Endothelial cell of umbilical vein (primary cell): ENCODE measurements at regions not wholly inside any gene's neighbourhood (a gene's known extent, or its start where the extent isn't known, plus 50 kb on each side); places are given as distances from the start of the nearest gene placed in this dataset.

Source experiments
- BruUV-seq: library from RNA; stranded (reverse); fragments of 400-500 nt; replicated peaks from 2 replicates; lab custom pipeline; 2021; lab: Mats Ljungman, UMichigan
- CTCF ChIA-PET: fragments of 300-600, 350-600 bp; sonication (Branson Sonifier 250); formaldehyde crosslinking; loops from one replicate; lab custom pipeline; 2021; ENCODE audit warnings: antibody characterized with exemption, inconsistent platforms; lab: Charles Lee
- POLR2A ChIA-PET: fragments of 300-600, 350-600 bp; sonication (Branson Sonifier 250); formaldehyde crosslinking; loops from one replicate; lab custom pipeline; 2021; ENCODE audit warnings: antibody characterized with exemption, inconsistent platforms; lab: Charles Lee
- DNase-seq: peaks from one replicate; pipeline ENCODE4 v3.0.0-alpha.2; 2011; ENCODE audit warnings: low read depth, low spot score
- FAIRE-seq: peaks from 2 replicates; lab custom pipeline; 2011; peaks lifted over from hg19 to GRCh38; lab: Jason Lieb, UNC
- H2AFZ ChIP-seq: 2 replicates; pipeline ENCODE4 v1.6.0; 2012; ENCODE audit warnings: low read depth, low read length, control low read depth, inconsistent platforms
- H3K27ac ChIP-seq: 2 replicates; pipeline ENCODE4 v1.5.1; 2011; ENCODE audit warnings: low read depth, mild to moderate bottlenecking, control low read depth, low read length, moderate library complexity; ENCODE audit not compliant: insufficient read depth
- H3K27me3 ChIP-seq, 2 experiments: 2 replicates each; pipeline versions ENCODE4 v1.6.0 to v1.6.1; 2011; ENCODE audit warnings: low read length in 2 of 2, mixed read lengths in 1 of 2; ENCODE audit not compliant: control insufficient read depth in 2 of 2, insufficient read depth in 2 of 2
- H3K36me3 ChIP-seq, 2 experiments: 2 replicates in 1 of 2; 3 replicates in 1 of 2; pipeline ENCODE4 v1.5.1; 2011; ENCODE audit warnings: low read length in 2 of 2, mild to moderate bottlenecking in 1 of 2, moderate library complexity in 1 of 2; ENCODE audit not compliant: control insufficient read depth in 2 of 2, insufficient read depth in 2 of 2; ENCODE audit errors: extremely low read depth in 1 of 2
- H3K4me1 ChIP-seq: 3 replicates; pipeline ENCODE4 v1.5.1; 2011; ENCODE audit warnings: mild to moderate bottlenecking, low read length; ENCODE audit not compliant: control insufficient read depth, insufficient read depth; ENCODE audit errors: extremely low read depth
- H3K4me2 ChIP-seq: 2 replicates; pipeline ENCODE4 v1.6.1; 2011; ENCODE audit warnings: low read length, control low read depth, mixed read lengths; ENCODE audit not compliant: insufficient read depth
- H3K4me3 ChIP-seq, 3 experiments: fragments of 200-600 bp in 1 of 3; sonication (generic), shearing (Covaris generic) in 1 of 3; replicated peaks in 1 of 3; 2 replicates each; pipeline ENCODE4 v1.5.1; 2011 to 2016; ENCODE audit warnings: control low read depth in 3 of 3, low read length in 3 of 3, mild to moderate bottlenecking in 2 of 3, inconsistent platforms in 1 of 3, low read depth in 1 of 3, moderate library complexity in 1 of 3; ENCODE audit not compliant: insufficient read depth in 1 of 3
- H3K79me2 ChIP-seq: 2 replicates; pipeline ENCODE4 v1.6.0; 2012; ENCODE audit warnings: low read length, inconsistent platforms; ENCODE audit not compliant: control insufficient read depth, insufficient read depth
- H3K9ac ChIP-seq: replicated peaks from 2 replicates; pipeline ENCODE3; 2011; ENCODE audit warnings: low read length, control low read depth; ENCODE audit not compliant: insufficient read depth; ENCODE audit errors: extremely low read depth
- H3K9me1 ChIP-seq: replicated peaks from 3 replicates; pipeline ENCODE4 v1.6.0; 2011; ENCODE audit warnings: mild to moderate bottlenecking, low read length; ENCODE audit not compliant: control insufficient read depth, insufficient read depth; ENCODE audit errors: extremely low read depth
- H3K9me3 ChIP-seq: replicated peaks from 2 replicates; pipeline ENCODE4 v1.5.1; 2012; ENCODE audit warnings: low read length, inconsistent platforms; ENCODE audit not compliant: control insufficient read depth, insufficient read depth
- H4K20me1 ChIP-seq: replicated peaks from 2 replicates; pipeline ENCODE3; 2011; ENCODE audit warnings: mild to moderate bottlenecking, low read length; ENCODE audit not compliant: control insufficient read depth, insufficient read depth; ENCODE audit errors: extremely low read depth
- EZH2 ChIP-seq: IDR thresholded peaks from 2 replicates; pipeline ENCODE4 v1.6.1; 2012; ENCODE audit warnings: borderline replicate concordance, low read depth, mild to moderate bottlenecking, moderate library complexity, low read length, inconsistent platforms; ENCODE audit not compliant: severe bottlenecking
- FOS ChIP-seq: IDR thresholded peaks from 2 replicates; pipeline ENCODE4 v1.6.1; 2011; ENCODE audit warnings: mild to moderate bottlenecking, low read length, moderate library complexity, borderline replicate concordance; ENCODE audit not compliant: insufficient read depth
- GATA2 ChIP-seq: IDR thresholded peaks from 2 replicates; pipeline ENCODE4 v1.7.0; 2011; ENCODE audit warnings: low read depth, mild to moderate bottlenecking, moderate library complexity, mixed read lengths, low read length; ENCODE audit not compliant: insufficient read length, insufficient read depth
- JUN ChIP-seq: IDR thresholded peaks from 2 replicates; pipeline ENCODE4 v1.6.1; 2011; ENCODE audit warnings: borderline replicate concordance, low read depth; ENCODE audit not compliant: insufficient read length, insufficient read depth
- MYC ChIP-seq: IDR thresholded peaks from one replicate; pipeline ENCODE4 v1.6.1; 2011; ENCODE audit warnings: mild to moderate bottlenecking, low read depth, low read length
- POLR2A ChIP-seq: IDR thresholded peaks from 2 replicates; pipeline ENCODE4 v1.6.1; 2012; ENCODE audit warnings: low read depth, mild to moderate bottlenecking, control low read depth, low read length
- POLR2AphosphoS5 ChIP-seq: IDR thresholded peaks from 2 replicates; pipeline ENCODE4 v1.6.1; 2012; ENCODE audit warnings: low read depth, mild to moderate bottlenecking, control low read depth, low read length, moderate library complexity; ENCODE audit not compliant: insufficient read depth
- dilution Hi-C: fragments of 300-500 bp; cut with MboI; formaldehyde crosslinking; loops from one replicate; pipeline ENCODE4 v1.15.0; 2019; ENCODE audit warnings: low sequenced_read_pairs; ENCODE audit not compliant: extremely low pct_ligation_motif_present
- intact Hi-C: fragments of 100-400 bp; cut with micrococcal nuclease; formaldehyde crosslinking; loops from one replicate; pipeline ENCODE4 v1.10.0; 2022
- TF ChIP-seq, protein P1 (sequence below), 2 donors: IDR thresholded peaks; 1 replicate in 1 of 2; 2 replicates in 1 of 2; pipeline ENCODE4 v1.5.1; 2011; ENCODE audit warnings: low read length in 2 of 2, mild to moderate bottlenecking in 2 of 2, moderate library complexity in 2 of 2, control low read depth in 1 of 2, inconsistent platforms in 1 of 2, low read depth in 1 of 2; ENCODE audit not compliant: insufficient read depth in 1 of 2; ENCODE audit errors: extremely low read depth in 1 of 2
- TF ChIP-seq, protein P2 (sequence below): IDR thresholded peaks from 2 replicates; pipeline ENCODE4 v1.6.1; 2011; ENCODE audit not compliant: insufficient read depth, insufficient read length

DNA sequence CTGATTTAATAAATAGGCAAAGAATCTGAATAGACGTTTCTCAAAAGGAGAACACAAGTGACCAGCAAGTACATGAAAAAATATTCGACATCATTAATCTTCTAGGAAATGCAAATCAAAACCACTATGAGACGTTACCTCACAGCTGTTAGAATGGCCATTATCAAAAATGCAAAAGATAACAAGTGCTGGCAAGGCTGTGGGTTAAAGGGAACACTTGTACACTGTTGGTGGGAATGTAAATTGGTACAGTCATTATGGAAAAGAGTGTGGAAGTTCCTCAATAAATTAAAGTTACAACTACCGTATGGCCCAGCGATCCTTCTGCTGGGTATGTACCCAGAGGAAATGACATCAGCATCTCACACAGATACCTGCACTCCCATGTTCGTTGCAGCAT lies 253.9 kb upstream of the BMP2 start:
- ChIA-PET CTCF (no interaction called here), POLR2A (no interaction called here)
- Histone ChIP-seq H3K9ac (no peak overlapping the region), H3K27me3 (no peaks in the 10 kb centered on the region), H3K4me2 (no peak overlapping the region), H3K27ac (no peak overlapping the region), H3K9me3 (no peaks in the 10 kb centered on the region), H3K4me3 (no peak overlapping the region), H3K36me3 (no peaks in the 10 kb centered on the region), H2AFZ (no peak overlapping the region), H3K9me1 (no peaks in the 10 kb centered on the region), H3K4me1 (peaks cover 16% of the 10 kb centered on the region), H3K79me2 (no peaks in the 10 kb centered on the region), H4K20me1 (no peaks in the 10 kb centered on the region)
- BruUV-seq = no TSS peak
- intact Hi-C loops (loop anchor here (10.0 kb wide), 1 partner anchor 881 kb away; no protein-coding TSS in a partner anchor), dilution Hi-C loops (no loop called here)
- TF ChIP-seq POLR2A (no peak), GATA2 (no peak), EZH2 (no peak), POLR2AphosphoS5 (no peak), MYC (no peak), FOS (no peak), JUN (no peak)
- TF ChIP-seq, protein P1, sequence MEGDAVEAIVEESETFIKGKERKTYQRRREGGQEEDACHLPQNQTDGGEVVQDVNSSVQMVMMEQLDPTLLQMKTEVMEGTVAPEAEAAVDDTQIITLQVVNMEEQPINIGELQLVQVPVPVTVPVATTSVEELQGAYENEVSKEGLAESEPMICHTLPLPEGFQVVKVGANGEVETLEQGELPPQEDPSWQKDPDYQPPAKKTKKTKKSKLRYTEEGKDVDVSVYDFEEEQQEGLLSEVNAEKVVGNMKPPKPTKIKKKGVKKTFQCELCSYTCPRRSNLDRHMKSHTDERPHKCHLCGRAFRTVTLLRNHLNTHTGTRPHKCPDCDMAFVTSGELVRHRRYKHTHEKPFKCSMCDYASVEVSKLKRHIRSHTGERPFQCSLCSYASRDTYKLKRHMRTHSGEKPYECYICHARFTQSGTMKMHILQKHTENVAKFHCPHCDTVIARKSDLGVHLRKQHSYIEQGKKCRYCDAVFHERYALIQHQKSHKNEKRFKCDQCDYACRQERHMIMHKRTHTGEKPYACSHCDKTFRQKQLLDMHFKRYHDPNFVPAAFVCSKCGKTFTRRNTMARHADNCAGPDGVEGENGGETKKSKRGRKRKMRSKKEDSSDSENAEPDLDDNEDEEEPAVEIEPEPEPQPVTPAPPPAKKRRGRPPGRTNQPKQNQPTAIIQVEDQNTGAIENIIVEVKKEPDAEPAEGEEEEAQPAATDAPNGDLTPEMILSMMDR (IDR thresholded peaks at IDR 0.05; ENCODE audit: extremely low read depth in 1 of 2, insufficient read depth in 1 of 2, low read depth in 1 of 2, low read length in 2 of 2) = no peak
- TF ChIP-seq, protein P2, sequence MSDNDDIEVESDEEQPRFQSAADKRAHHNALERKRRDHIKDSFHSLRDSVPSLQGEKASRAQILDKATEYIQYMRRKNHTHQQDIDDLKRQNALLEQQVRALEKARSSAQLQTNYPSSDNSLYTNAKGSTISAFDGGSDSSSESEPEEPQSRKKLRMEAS = no peak
- DNase-seq = no peak
- FAIRE-seq = no peak
